ENCODE measurements at regions not wholly inside any gene's neighbourhood (a gene's known extent, or its start where the extent isn't known, plus 50 kb on each side); places are given as distances from the start of the nearest gene placed in this dataset.

DNA sequence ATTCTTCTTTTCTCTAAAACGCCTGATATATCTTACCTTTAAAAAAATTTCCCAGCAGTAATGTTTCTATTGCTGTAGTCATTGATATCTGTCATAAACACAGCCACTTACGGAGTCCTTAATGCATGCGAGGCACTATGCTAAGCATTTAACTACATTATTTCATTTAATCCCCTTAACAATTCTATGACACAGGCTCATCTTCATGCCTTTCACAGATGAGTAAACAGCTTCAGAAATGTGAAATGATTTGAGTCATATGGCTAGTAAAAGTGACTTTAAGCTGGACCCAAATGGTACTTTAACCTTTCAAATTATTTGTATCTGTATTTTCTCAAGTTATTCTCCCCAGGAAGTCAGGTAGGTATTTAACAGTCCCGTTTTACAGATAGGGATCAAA, 125.1 kb upstream of the FGGY start:
- DNase-seq: no peak
- CTCF ChIA-PET: no interaction called here
- Mint-ChIP-seq H3K36me3 (ENCODE audit: low read depth) (no peaks in the 10 kb centered on the region), H3K27ac (no peak overlapping the region), H3K4me3 (no peak overlapping the region), H3K27me3 (peaks cover 10% of the 10 kb centered on the region), H3K9me3 (no peaks in the 10 kb centered on the region), H3K4me1 (no peaks in the 10 kb centered on the region)
- POLR2A ChIA-PET: no interaction called here

DNA sequence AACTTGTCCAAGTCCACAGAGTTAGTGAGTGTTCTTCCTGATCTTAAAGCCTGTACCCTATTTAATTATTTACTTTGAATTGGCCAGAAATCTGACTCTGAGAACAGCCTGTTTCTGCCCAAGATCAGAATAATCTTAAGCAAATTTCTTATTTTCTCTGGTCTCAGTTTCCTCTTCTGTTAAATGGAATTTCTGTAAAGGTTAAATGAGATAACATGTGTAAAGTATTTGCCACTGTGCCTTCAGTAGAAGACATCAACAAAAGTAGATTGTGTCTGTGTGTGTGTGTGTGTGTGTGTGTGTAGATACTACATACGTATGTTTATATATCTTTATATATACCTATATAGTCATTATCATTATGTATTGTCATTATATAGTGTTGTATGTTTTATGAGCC, 124.2 kb upstream of the FGGY start:
- H3K9me3 Mint-ChIP-seq: no peaks in the 10 kb centered on the region
- CTCF ChIA-PET: no interaction called here
- no peak overlapping the region for H3K4me3 Mint-ChIP-seq
- H3K4me1 Mint-ChIP-seq: no peaks in the 10 kb centered on the region
- peaks cover 10% of the 10 kb centered on the region for H3K27me3 Mint-ChIP-seq
- POLR2A ChIA-PET: no interaction called here
- no peak for DNase-seq
- H3K27ac Mint-ChIP-seq: no peak overlapping the region
- H3K36me3 Mint-ChIP-seq (ENCODE audit: low read depth): no peaks in the 10 kb centered on the region

DNA sequence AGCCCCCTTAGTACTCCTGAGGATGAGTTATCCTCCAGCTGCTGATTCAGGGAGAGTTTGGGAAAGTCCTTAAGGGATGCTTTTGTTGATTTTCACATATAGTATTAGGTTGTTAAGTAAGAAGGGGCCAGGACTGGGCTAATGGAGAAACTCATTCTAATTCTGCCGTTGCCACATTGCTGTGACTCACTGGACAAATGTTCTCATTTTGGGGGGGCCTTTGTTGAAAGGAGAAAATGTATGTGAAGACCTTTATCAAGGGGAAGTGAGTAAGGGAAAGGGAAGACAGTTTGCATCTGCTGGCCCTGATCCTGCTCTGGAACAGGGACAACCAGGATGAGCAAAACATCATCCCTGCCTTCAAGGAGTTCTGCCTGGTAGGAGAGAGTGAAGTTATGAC, 123.2 kb upstream of the FGGY start:
- H3K4me3 Mint-ChIP-seq: no peak overlapping the region

DNA sequence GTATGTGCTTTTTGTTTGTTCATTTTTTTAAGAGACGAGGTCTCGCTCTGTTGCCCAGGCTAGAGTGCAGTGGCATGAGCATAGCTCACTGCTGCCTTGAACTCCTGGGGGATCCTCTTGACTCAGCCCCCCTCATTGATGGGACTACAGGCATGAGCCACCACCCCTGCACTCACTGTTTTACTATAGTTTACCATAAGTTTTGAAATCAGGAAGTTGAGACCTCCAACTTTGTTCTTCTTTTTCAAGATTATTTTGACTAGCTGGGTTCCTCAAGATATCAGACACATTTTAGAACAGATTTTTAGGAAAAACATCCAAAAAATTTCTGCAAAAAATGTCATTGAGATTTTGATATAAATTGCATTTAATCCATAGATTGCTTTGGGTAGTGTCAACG, 120.4 kb upstream of the FGGY start:
- Mint-ChIP-seq H3K27ac (no peak overlapping the region), H3K36me3 (ENCODE audit: low read depth) (no peaks in the 10 kb centered on the region), H3K4me3 (no peak overlapping the region), H3K9me3 (no peaks in the 10 kb centered on the region), H3K27me3 (no peaks in the 10 kb centered on the region), H3K4me1 (no peaks in the 10 kb centered on the region)
- POLR2A ChIA-PET: no interaction called here
- CTCF ChIA-PET: no interaction called here
- DNase-seq: no peak

More for the DNA sequence above, 123.2 kb upstream of the FGGY start:
- H3K27me3 Mint-ChIP-seq: peaks cover 8% of the 10 kb centered on the region
- H3K9me3 Mint-ChIP-seq: no peaks in the 10 kb centered on the region
- POLR2A ChIA-PET: no interaction called here
- no peaks in the 10 kb centered on the region for H3K36me3 Mint-ChIP-seq (ENCODE audit: low read depth)
- no peaks in the 10 kb centered on the region for H3K4me1 Mint-ChIP-seq
- H3K27ac Mint-ChIP-seq: no peak overlapping the region
- no peak for DNase-seq
- CTCF ChIA-PET: no interaction called here

DNA sequence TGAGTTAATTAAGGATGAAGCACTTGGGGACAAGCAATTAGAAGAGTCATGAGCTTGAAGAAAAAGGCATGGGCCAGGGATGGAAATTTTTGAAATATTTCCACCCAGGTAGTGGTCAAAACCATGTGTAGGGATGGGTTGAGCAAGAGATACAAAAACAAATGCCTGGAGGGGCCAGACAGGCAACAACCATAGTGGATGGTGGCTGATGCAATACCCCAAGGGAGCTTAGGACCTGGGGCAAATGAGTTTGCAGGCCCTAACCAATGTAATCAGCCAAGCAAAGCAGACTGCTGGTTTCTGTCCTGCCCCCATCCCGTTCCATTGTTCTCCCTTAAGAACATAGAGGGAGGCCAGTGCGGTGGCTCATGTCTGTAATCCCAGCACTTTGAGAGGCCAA, 119.1 kb upstream of the FGGY start:
- Mint-ChIP-seq H3K27ac (no peak overlapping the region), H3K36me3 (ENCODE audit: low read depth) (no peaks in the 10 kb centered on the region), H3K4me1 (no peaks in the 10 kb centered on the region), H3K4me3 (no peak overlapping the region), H3K27me3 (no peaks in the 10 kb centered on the region), H3K9me3 (no peaks in the 10 kb centered on the region)
- no peak for DNase-seq
- CTCF ChIA-PET: interaction anchor here (0.7 kb wide), 1 partner anchor 521 kb away, joined by 4 read pairs; no protein-coding TSS in a partner anchor
- POLR2A ChIA-PET: no interaction called here

DNA sequence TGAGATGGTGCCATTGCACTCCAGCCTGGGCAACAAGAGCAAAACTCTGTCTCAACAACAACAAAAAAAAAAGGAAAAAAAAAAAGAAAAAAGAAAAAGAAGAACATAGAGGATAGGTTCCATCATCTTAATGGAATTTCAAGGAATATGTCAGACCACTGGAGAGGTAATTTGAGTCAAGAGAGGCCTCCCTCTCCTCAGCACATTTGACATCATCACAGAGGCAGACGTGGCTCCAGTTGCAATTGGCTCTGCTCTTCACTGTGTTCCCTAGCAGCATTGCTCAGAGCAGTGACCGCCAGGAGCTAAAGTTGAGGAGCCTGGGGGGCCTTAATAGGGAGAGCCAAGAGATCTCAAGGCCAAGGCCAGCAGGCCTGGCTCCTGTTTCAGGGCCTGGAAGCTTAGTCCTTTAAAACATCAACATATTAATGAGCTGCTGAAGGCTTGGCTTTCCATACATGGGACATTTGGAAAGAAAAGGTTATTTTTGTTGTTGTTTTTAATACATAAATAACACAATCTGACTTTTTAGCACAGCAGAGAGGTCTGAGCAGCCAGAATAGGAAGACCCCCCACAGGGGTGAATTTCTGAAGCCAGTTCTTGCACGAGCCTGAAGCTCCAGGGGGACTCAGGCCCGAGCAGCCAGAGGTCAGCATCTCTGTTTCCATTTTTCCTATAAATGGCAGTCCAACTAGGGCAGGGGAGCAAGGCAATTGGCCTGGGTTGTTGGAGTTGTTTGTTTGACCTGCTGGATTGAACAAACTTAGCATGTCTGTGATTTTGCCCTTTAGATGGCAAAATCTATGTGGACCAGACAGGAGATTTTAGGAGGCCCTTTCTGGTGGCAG, 118.3 kb upstream of the FGGY start:
- H3K27me3 Mint-ChIP-seq: no peaks in the 10 kb centered on the region
- no peaks in the 10 kb centered on the region for H3K9me3 Mint-ChIP-seq
- no peak for DNase-seq
- POLR2A ChIA-PET: no interaction called here
- H3K4me3 Mint-ChIP-seq: no peak overlapping the region
- no peaks in the 10 kb centered on the region for H3K36me3 Mint-ChIP-seq (ENCODE audit: low read depth)
- no peaks in the 10 kb centered on the region for H3K4me1 Mint-ChIP-seq
- no peak overlapping the region for H3K27ac Mint-ChIP-seq
- CTCF ChIA-PET: no interaction called here

DNA sequence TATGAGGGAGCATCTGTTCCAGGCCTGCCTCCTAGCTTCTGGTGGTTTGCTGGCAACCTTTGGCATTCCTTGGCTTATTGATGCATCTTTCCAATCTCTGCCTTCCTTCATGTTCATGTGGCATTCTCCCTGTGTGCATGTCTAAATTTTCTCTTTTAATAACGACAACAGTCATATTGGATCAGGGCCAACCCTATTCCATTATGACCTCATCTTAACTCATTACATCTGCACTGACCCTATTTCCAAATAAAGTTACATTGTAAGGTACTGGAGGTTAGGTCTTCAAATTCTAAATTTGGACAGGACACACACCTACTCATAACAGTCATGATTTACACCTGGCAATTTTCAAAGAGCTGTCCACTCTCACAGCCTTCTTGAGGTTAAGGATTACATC, 117.2 kb upstream of the FGGY start:
- Mint-ChIP-seq H3K36me3 (ENCODE audit: low read depth) (no peaks in the 10 kb centered on the region), H3K27ac (no peak overlapping the region), H3K4me3 (no peak overlapping the region), H3K27me3 (no peaks in the 10 kb centered on the region), H3K9me3 (no peaks in the 10 kb centered on the region), H3K4me1 (no peaks in the 10 kb centered on the region)
- CTCF ChIA-PET: no interaction called here
- POLR2A ChIA-PET: no interaction called here
- DNase-seq: no peak

DNA sequence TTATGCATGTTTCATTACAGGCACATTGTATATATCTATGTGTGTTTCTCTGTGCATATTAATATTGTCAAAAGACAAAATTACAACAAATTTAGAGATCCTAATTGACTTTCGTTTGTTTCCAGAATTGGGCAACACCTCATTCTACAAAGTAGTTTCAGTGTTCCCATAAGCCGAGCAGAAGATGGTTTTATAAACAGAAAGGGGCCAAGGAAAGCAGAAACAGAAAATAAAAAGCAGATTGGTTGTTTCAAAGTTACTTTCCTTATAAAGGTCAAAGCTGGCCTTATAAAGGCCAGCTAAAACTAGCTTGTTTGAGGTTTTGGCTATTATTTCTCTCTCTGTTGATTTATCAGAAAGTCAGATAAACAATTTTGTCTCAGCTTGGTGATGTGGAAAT, 116.2 kb upstream of the FGGY start:
- ChIA-PET CTCF (no interaction called here), POLR2A (no interaction called here)
- H3K27ac Mint-ChIP-seq: no peak overlapping the region
- no peaks in the 10 kb centered on the region for H3K4me1 Mint-ChIP-seq
- H3K27me3 Mint-ChIP-seq: no peaks in the 10 kb centered on the region
- H3K9me3 Mint-ChIP-seq: no peaks in the 10 kb centered on the region
- no peak overlapping the region for H3K4me3 Mint-ChIP-seq
- no peaks in the 10 kb centered on the region for H3K36me3 Mint-ChIP-seq (ENCODE audit: low read depth)
- no peak for DNase-seq

DNA sequence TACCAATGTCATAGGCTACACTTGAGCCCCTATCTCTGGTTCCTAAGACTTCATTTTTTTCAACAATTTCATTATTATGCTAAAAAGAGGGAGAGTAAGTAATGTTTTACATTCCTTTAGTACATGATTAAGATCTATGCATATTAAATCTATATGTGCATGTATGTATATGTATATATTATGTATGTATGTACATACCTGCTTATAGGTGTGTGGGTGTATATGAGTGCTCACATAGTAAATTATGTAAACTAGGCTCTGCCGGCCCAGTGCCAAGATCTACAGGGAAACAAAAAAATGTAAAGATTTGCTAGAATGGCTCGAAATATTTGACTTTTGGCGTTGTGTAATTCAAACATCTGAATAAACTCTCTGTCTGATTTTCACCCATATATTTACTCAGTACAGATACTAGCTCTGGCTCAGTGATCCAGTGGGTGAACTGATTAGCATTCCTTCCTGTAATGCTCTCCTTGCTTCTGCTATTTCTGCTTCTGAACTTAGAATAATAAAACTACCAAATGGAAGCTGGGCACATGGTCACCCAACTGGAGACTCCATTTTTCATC, 113.1 kb upstream of the FGGY start:
- no peak overlapping the region for H3K27ac Mint-ChIP-seq
- POLR2A ChIA-PET: no interaction called here
- H3K4me3 Mint-ChIP-seq: no peak overlapping the region
- no peaks in the 10 kb centered on the region for H3K27me3 Mint-ChIP-seq
- H3K9me3 Mint-ChIP-seq: no peaks in the 10 kb centered on the region
- no peaks in the 10 kb centered on the region for H3K4me1 Mint-ChIP-seq
- DNase-seq: no peak
- no peaks in the 10 kb centered on the region for H3K36me3 Mint-ChIP-seq (ENCODE audit: low read depth)
- CTCF ChIA-PET: no interaction called here

DNA sequence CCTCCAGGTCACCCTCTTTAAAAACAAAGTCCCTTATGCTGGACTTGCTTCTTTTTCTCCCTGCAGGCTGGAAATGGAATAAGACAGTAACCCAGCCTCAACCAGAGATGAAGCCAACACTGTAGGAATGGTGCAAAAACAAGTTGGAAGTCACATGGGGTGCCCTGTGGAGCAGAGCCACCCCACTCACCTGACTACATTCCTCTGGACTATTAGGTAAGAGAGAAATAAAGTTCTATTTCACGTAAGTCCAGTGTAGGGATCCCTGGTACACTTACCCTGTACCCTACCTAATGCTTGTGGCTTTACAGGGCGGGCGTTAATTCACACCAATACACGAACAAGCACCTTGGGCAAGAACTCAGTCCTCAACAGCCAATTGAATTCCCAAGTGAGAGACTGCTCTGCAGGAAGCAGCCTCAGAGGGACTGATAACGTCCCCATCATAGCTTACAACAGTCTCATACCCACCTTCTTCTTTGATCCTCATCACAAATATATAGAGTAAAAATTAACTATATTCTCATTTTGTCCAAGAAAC, 112.5 kb upstream of the FGGY start:
- no peak for DNase-seq
- CTCF ChIA-PET: no interaction called here
- Mint-ChIP-seq H3K27ac (no peak overlapping the region), H3K36me3 (ENCODE audit: low read depth) (no peaks in the 10 kb centered on the region), H3K4me1 (no peaks in the 10 kb centered on the region), H3K9me3 (no peaks in the 10 kb centered on the region), H3K4me3 (no peak overlapping the region), H3K27me3 (no peaks in the 10 kb centered on the region)
- POLR2A ChIA-PET: no interaction called here

DNA sequence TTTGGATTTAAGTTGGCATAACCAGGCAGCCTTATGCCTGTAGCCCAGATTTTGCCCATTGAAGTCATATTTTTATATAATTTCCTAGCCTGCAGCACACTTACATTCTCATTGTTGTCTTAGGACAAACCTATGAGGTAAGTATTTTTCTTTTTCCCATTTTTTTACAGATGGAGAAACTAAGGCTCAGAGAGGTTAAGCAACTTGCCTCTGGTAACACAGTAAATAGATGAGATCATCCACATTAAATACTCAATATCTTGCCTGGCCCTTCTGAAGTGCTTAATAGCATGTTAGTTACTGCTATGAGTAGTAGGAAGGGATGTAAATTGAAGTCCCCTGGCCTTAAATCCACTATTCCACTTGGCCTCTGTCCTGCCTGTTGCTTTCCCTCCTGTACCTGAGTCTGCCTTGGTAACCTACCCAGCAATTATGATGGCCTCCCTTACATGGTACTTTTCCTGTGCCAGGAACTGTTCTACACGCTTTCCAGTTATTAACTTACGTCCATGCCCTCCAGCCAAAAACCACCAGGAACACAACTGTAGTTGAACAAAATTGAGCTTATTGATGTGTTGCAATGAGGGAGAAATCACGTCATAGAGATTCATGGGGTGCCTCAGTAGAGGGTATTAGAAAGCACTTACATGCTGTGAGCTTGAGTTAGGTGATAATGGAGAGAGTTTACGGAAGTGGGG, 111.6 kb upstream of the FGGY start:
- no peaks in the 10 kb centered on the region for H3K36me3 Mint-ChIP-seq (ENCODE audit: low read depth)
- H3K9me3 Mint-ChIP-seq: no peaks in the 10 kb centered on the region
- POLR2A ChIA-PET: no interaction called here
- no peak for DNase-seq
- H3K27ac Mint-ChIP-seq: no peak overlapping the region
- H3K4me3 Mint-ChIP-seq: no peak overlapping the region
- no peaks in the 10 kb centered on the region for H3K27me3 Mint-ChIP-seq
- CTCF ChIA-PET: no interaction called here
- no peaks in the 10 kb centered on the region for H3K4me1 Mint-ChIP-seq

DNA sequence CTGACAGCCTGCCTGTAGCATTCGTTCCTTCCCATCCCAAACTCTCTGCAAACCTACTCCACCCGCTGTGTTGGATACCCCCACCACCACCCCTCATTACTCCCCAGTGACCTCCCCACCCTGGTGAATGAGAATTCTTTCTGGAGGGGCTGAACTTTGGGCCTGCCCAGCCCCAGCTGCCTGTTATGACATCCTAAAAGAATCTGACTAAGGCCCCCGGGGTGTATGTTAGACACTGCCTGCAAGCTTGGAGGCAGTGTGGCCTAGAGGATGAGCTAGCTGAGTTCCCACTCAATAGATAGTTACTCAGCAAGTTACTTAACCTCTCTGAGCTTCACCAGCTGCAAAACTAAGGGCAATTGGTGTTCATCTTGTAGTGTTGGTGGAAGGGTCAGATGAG, 110.2 kb upstream of the FGGY start:
- no peak for DNase-seq

DNA sequence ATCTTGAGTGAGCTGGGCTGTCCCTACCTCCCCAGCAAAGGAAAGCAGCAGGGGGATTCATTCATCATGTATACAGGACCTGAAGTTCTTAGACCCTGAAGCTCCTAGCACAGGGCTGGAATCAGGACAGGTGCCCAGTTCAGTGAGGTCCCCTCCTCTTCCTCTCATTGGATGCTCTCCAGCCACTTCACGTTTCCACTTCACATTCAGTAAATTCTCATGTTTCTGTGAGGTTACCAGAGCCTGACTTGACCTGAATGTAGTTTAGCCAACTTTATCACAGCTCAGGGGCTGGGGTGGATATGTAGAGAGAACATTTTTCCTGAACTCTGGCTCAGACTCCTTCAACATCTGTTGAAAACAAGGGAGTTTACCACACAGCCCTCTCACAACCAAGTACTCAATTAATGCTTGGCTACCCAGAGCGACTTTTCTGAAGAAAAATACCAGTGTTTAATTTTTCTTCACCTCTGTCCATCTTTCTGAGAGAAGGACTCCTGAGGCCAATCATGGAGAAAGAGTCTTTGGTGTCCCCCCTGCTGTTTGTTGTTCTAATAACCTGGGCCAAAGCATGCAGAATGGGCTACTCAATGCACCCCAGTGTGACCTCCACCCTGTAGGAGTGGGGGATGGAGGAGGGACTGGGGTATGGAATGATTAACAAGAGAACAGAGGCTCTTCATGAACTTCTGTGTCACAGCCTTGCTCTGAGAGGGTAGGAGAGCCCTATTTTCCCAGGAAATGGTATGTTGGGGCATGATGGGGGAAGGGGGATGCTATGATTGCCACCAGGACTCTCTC, 108.3 kb upstream of the FGGY start:
- no peaks in the 10 kb centered on the region for H3K4me1 Mint-ChIP-seq
- no peak overlapping the region for H3K4me3 Mint-ChIP-seq
- no peak for DNase-seq
- no peak overlapping the region for H3K27ac Mint-ChIP-seq
- H3K27me3 Mint-ChIP-seq: peaks cover 3% of the 10 kb centered on the region
- H3K36me3 Mint-ChIP-seq (ENCODE audit: low read depth): no peaks in the 10 kb centered on the region
- POLR2A ChIA-PET: no interaction called here
- H3K9me3 Mint-ChIP-seq: no peaks in the 10 kb centered on the region
- CTCF ChIA-PET: no interaction called here

More for the DNA sequence above, 110.2 kb upstream of the FGGY start:
- Mint-ChIP-seq H3K9me3 (no peaks in the 10 kb centered on the region), H3K36me3 (ENCODE audit: low read depth) (no peaks in the 10 kb centered on the region), H3K4me3 (no peak overlapping the region), H3K27me3 (peaks cover 3% of the 10 kb centered on the region), H3K27ac (no peak overlapping the region), H3K4me1 (no peaks in the 10 kb centered on the region)
- ChIA-PET CTCF (no interaction called here), POLR2A (no interaction called here)

Measured in activated CD4-positive, alpha-beta memory T cell treated with anti-CD3 and anti-CD28 coated beads, Interleukin-2, amount 10 ng/mL, durations not matched to agents 7 days and 5 days (primary cell).